Psoas muscle (tissue), 7 donors: ENCODE measurements at regions not wholly inside any gene's neighbourhood (a gene's known extent, or its start where the extent isn't known, plus 50 kb on each side); places are given as distances from the start of the nearest gene placed in this dataset.

Experiments used
- ATAC-seq, 4 donors: fragments of 200-7000 bp; cut with Tn5 transposase; one replicate each; pipeline ENCODE4 v1.9.1; 2020; ENCODE audit warnings: moderate library complexity in 3 of 4, mild to moderate bottlenecking in 2 of 4
- DNase-seq, 2 donors: peaks; one replicate each; pipeline ENCODE4 v3.0.0-alpha.2; 2020
- H3K27ac ChIP-seq: fragments of 200-600 bp; one replicate; pipeline ENCODE4 v1.8.0; 2022
- H3K27me3 ChIP-seq, 3 donors: fragments of 200-600 bp in 1 of 3; one replicate each; pipeline versions ENCODE4 v1.6.1 to v1.8.0; 2013 to 2022; ENCODE audit warnings: low read length in 2 of 3, mild to moderate bottlenecking in 2 of 3, moderate library complexity in 1 of 3; ENCODE audit not compliant: insufficient read depth in 3 of 3
- H3K36me3 ChIP-seq, 2 donors: fragments of 200-600 bp in 1 of 2; one replicate each; pipeline versions ENCODE4 v1.6.1 to v1.8.0; 2013 to 2022; ENCODE audit warnings: low read depth in 1 of 2, mild to moderate bottlenecking in 1 of 2, moderate library complexity in 1 of 2; ENCODE audit not compliant: insufficient read depth in 1 of 2
- H3K4me1 ChIP-seq: fragments of 200-600 bp; one replicate; pipeline ENCODE4 v1.8.0; 2022
- H3K4me3 ChIP-seq: fragments of 200-600 bp; one replicate; pipeline ENCODE4 v1.8.0; 2022; ENCODE audit warnings: mild to moderate bottlenecking
- H3K9me3 ChIP-seq: fragments of 200-600 bp; one replicate; pipeline ENCODE4 v1.8.0; 2022
- WGBS, 3 donors: extraction: QIAGEN DNeasy Blood & Tissue Kit; methylation state at CpG; one replicate each; pipeline versions ENCODE4 v1.1.6 to v1.1.7; 2013; 5-methylcytosine and 5-hydroxymethylcytosine counted together
- intact Hi-C, 2 donors: fragments of 100-400 bp; cut with DNase I; formaldehyde crosslinking; loops; one replicate each; pipeline versions ENCODE4 v1.11.0 to v1.14.2; 2022
- TF ChIP-seq, protein P1 (sequence below): fragments of 200-600 bp; IDR thresholded peaks from one replicate; pipeline ENCODE4 v1.8.0; 2022; ENCODE audit warnings: antibody characterized with exemption
- donor health status: healthy with polysubstance abuse.
- donor health status: DM: no; HTN: no; CAD: no; lungs with moderate emphysema.
- donor health status: Bipolar disorder and iron deficiency.
- donor health status: healthy.
- donor health status: DM: yes; HTN: yes; CAD: no.
- donor health status: DM: no; HTN: no; CAD: no.
- donor health status: DM: yes; HTN: yes; CAD: no.

DNA sequence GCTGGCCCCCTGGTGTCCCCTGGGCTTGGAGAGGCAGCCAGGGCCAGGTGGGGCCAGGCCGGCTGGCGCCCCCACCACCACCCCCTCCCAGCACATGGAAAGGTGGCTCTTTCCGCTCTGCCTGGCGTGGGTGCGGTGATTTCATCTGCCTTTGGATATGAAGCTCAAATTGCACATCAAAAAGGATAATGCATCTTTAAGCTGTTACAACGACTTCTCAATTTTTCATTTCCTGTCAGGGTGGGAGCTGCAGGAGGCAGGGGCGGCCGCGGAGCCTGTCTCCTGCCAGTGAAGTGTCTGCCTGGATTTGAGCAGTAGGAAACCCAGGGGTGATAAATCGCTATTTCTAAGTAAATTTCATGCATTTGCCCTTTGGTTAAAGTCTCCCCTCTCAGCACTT is 169.2 kb upstream of the MVB12B start:
- TF ChIP-seq, protein P1, sequence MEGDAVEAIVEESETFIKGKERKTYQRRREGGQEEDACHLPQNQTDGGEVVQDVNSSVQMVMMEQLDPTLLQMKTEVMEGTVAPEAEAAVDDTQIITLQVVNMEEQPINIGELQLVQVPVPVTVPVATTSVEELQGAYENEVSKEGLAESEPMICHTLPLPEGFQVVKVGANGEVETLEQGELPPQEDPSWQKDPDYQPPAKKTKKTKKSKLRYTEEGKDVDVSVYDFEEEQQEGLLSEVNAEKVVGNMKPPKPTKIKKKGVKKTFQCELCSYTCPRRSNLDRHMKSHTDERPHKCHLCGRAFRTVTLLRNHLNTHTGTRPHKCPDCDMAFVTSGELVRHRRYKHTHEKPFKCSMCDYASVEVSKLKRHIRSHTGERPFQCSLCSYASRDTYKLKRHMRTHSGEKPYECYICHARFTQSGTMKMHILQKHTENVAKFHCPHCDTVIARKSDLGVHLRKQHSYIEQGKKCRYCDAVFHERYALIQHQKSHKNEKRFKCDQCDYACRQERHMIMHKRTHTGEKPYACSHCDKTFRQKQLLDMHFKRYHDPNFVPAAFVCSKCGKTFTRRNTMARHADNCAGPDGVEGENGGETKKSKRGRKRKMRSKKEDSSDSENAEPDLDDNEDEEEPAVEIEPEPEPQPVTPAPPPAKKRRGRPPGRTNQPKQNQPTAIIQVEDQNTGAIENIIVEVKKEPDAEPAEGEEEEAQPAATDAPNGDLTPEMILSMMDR: no peak
- Histone ChIP-seq H3K36me3 (no peaks in the 10 kb centered on the region), H3K27me3 (peaks cover 0 to 46% (median 17%) of the 10 kb centered on the region in 3 donors), H3K9me3 (no peaks in the 10 kb centered on the region), H3K27ac (no peak overlapping the region), H3K4me1 (no peaks in the 10 kb centered on the region), H3K4me3 (no peak overlapping the region)
- DNase-seq (no peak), ATAC-seq (no peak)
- 10 to 23% (median 16%) methylated on average over 10 of the region's 10 CpGs for WGBS, 3 donors
- intact Hi-C loops: no loop called here

DNA sequence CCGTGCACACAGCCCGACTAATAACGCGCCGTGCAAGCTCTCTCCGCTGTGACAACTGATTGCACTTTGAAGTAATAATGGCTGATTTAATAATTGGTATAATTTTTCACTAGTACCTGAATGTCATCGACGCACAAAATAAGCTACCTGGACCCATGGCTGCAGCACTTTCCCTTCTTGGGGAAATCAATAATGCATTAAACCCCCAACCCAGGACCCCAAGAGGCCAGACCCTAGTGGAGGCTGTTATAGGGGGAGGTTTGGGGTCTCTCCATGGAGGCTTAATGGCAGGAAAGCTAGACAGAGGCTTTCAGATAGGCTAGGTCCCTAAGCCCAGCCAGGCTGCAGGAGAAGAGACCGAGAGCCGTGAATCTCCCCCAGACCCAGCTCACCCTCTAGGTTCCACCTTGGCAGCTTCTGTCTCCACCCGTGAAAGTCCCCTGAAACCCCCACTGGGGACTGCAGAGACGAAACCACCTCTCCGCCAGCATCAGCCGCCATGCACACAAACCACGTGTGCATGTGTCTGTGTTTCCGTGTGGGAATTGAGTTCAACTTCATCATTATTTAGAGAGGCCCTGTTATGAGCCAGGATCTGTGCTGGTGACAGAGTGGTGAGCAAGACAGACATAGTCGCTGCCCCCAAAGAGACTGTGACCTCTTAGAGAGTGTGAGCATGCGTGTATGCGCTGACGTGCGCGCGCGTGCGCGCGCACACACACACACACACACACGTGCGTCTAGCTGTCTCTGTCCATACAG is 168.6 kb upstream of the MVB12B start:
- WGBS, 3 donors: 61 to 64% (median 62%) methylated on average over 29 of the region's 29 CpGs
- H3K27me3 ChIP-seq: peaks cover 0 to 40% (median 17%) of the 10 kb centered on the region in 3 donors
- H3K36me3 ChIP-seq: no peaks in the 10 kb centered on the region
- ATAC-seq (no peak), DNase-seq (no peak)
- no peak overlapping the region for H3K4me3 ChIP-seq
- H3K9me3 ChIP-seq: no peaks in the 10 kb centered on the region
- TF ChIP-seq, protein P1: no peak
- H3K27ac ChIP-seq: no peak overlapping the region
- intact Hi-C loops: no loop called here
- no peaks in the 10 kb centered on the region for H3K4me1 ChIP-seq

DNA sequence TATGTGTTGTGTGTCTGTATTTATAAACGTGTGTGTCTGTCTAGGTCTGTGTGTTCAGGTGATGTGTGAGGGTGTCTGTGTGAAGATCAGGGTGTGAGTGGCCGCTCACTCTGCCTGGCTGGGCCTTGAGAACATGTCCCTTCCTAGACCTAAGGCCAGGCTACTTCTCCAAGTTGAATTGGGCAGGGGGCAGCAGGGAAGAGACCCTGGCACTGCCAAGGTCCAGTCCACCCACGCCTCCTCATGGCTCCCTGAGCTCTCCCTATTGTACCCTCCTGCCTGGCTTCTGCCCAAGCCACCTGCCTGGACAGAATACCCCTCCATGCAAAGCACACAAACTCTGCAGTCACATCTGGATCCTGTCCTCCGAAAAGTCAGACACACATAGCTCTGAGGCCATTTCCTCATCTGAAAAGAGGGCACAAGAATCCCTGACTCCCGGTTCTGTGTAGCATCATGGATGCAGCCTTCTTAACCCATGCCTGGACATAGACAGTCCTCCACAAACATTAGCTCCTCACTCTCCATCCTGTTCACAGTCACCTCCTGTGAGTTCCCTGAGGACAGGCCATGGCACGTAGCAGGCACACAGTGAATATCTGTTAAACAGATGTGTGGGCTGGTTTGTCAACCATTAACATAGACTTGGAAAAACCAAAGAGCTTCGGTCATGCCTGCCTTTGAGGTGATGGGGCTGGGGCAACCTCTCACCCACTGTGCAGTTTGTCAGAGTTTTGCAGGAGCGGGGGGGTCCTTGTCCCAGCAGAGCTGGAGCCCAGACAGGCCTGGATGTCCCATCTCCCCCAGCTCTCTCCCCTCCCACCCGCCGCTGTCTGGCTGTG is 167.8 kb upstream of the MVB12B start:
- TF ChIP-seq, protein P1: no peak
- intact Hi-C loops: no loop called here
- WGBS, 3 donors: 39 to 53% (median 47%) methylated on average over 9 to 10 of the region's 10 CpGs

DNA sequence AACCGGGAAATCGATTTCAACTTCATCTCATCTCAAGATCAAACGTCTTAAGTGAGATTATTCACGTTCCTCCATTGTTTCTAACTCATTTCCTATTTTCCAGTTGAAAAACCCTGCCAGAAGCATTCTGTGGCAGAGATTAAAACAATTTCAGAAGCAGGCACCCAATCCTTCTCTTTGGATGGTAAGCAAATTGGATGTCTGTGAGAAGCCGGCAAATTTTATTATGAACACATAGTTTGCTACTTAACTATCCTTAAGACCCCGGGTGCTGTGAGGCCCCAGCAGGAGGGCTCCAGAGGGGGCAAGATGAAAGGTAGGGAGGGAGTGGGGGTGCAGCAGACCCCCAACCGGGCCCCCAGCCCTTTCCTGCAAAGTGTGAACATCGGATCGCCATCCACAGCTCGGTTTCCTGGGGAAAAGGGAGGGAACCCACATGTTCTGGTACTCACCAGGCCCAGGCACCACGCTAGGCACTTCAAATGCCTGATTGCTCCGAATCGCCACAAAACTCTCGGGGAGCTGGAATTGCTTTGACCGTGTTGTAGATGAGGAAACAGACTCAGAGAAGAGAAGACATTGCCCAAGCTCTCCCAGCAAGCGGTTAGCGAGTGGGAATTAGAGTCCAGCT is 167.1 kb upstream of the MVB12B start:
- TF ChIP-seq, protein P1: no peak
- H3K27me3 ChIP-seq: peaks cover 0 to 37% (median 9%) of the 10 kb centered on the region in 3 donors
- no peak for DNase-seq
- H3K4me1 ChIP-seq: no peaks in the 10 kb centered on the region
- no peaks in the 10 kb centered on the region for H3K36me3 ChIP-seq
- H3K9me3 ChIP-seq: no peaks in the 10 kb centered on the region
- no peak for ATAC-seq
- 56 to 59% (median 58%) methylated on average over 17 of the region's 17 CpGs for WGBS, 3 donors
- H3K4me3 ChIP-seq: no peak overlapping the region
- intact Hi-C loops: loop anchor here in 1 of 2 donors (10.0 kb wide), 1 partner anchor 115 kb away; no protein-coding TSS in a partner anchor
- H3K27ac ChIP-seq: no peak overlapping the region

More for the DNA sequence above, 167.8 kb upstream of the MVB12B start:
- ATAC-seq (no peak), DNase-seq (no peak)
- Histone ChIP-seq H3K27ac (no peak overlapping the region), H3K9me3 (no peaks in the 10 kb centered on the region), H3K27me3 (peaks cover 0 to 39% (median 14%) of the 10 kb centered on the region in 3 donors), H3K4me3 (no peak overlapping the region), H3K36me3 (no peaks in the 10 kb centered on the region), H3K4me1 (no peaks in the 10 kb centered on the region)
